GM12878 (cell line): ENCODE measurements at regions not wholly inside any gene's neighbourhood (a gene's known extent, or its start where the extent isn't known, plus 50 kb on each side); places are given as distances from the start of the nearest gene placed in this dataset.

Experiments used
- ASH2L ChIP-seq: fragments of 300-600, 200-600 bp; sonication (generic); IDR thresholded peaks from 2 replicates; pipeline ENCODE4 v1.6.1; 2017; ENCODE audit warnings: low read depth, mild to moderate bottlenecking, borderline replicate concordance
- CBFB ChIP-seq: IDR thresholded peaks from 2 replicates; pipeline ENCODE4 v1.6.1; 2016; ENCODE audit warnings: antibody characterized with exemption, low read depth
- CTCF ChIP-seq, 3 experiments: IDR thresholded peaks in 2 of 3; conservative IDR thresholded peaks in 1 of 3; 2 replicates each; pipeline ENCODE4 v1.5.1; 2011; ENCODE audit warnings: low read depth in 3 of 3, low read length in 3 of 3, mild to moderate bottlenecking in 3 of 3, control low read depth in 2 of 3, moderate library complexity in 2 of 3, inconsistent platforms in 1 of 3, mixed read lengths in 1 of 3; ENCODE audit not compliant: control insufficient read depth in 2 of 3, insufficient read depth in 1 of 3; ENCODE audit errors: extremely low read depth in 1 of 3
- ELK1 ChIP-seq: IDR thresholded peaks from 2 replicates; pipeline ENCODE4 v1.6.1; 2012; ENCODE audit warnings: low read depth, low read length, improper control_type of control experiment
- FOXK2 ChIP-seq: fragments of 450-650 bp; IDR thresholded peaks from 2 replicates; pipeline ENCODE4 v1.6.1; 2017; ENCODE audit warnings: mild to moderate bottlenecking, moderate library complexity
- HSF1 ChIP-seq: fragments of 150-350 bp; IDR thresholded peaks from 2 replicates; pipeline ENCODE4 v1.6.1; 2014; ENCODE audit warnings: mild to moderate bottlenecking, low read depth, low read length
- POLR2A ChIP-seq: IDR thresholded peaks from 2 replicates; pipeline ENCODE4 v1.6.1; 2011; ENCODE audit warnings: low read depth, mild to moderate bottlenecking, low read length
- RBBP5 ChIP-seq: fragments of 200-600 bp; sonication (generic); conservative IDR thresholded peaks from 2 replicates; pipeline ENCODE4 v1.6.1; 2016
- SPI1 ChIP-seq: IDR thresholded peaks from 2 replicates; pipeline ENCODE4 v1.6.1; 2011; ENCODE audit warnings: low read depth, mild to moderate bottlenecking, low read length, moderate library complexity, borderline replicate concordance; ENCODE audit not compliant: insufficient read depth
- TARDBP ChIP-seq: IDR thresholded peaks from 2 replicates; pipeline ENCODE4 v1.6.1; 2016; ENCODE audit warnings: borderline replicate concordance
- USF2 ChIP-seq: IDR thresholded peaks from 2 replicates; pipeline ENCODE4 v1.6.1; 2011; ENCODE audit warnings: low read depth, low read length, improper control_type of control experiment, borderline replicate concordance
- YY1 ChIP-seq: IDR thresholded peaks from 2 replicates; pipeline ENCODE4 v1.6.1; 2011; ENCODE audit warnings: low read depth, mild to moderate bottlenecking, low read length
- ZNF24 ChIP-seq: fragments of 450-650 bp; IDR thresholded peaks from 2 replicates; pipeline ENCODE4 v1.6.1; 2017; ENCODE audit warnings: antibody characterized with exemption, mild to moderate bottlenecking
- ZZZ3 ChIP-seq: IDR thresholded peaks from 2 replicates; pipeline ENCODE4 v1.6.1; 2011; ENCODE audit warnings: low read depth; ENCODE audit not compliant: control insufficient read depth, insufficient read length

GRCh38 chr20:40561187-40561586 is 127.8 kb downstream of the MAFB start:
- TF ChIP-seq FOXK2 (no peak), USF2 (no peak), ELK1 (no peak), CTCF (IDR thresholded peaks at IDR 0.05 in 2 of 3, conservative IDR thresholded peaks at IDR 0.05 in 1 of 3; ENCODE audit: control insufficient read depth in 2 of 3, extremely low read depth in 1 of 3, insufficient read depth in 1 of 3, low read depth in 3 of 3, low read length in 3 of 3) (no peak), CBFB (no peak), TARDBP (no peak), ASH2L (no peak), POLR2A (no peak), SPI1 (no peak), ZZZ3 (no peak), YY1 (no peak), HSF1 (no peak), RBBP5 (no peak), ZNF24 (no peak)
